Erythroblast (primary cell): ENCODE measurements at regions not wholly inside any gene's neighbourhood (a gene's known extent, or its start where the extent isn't known, plus 50 kb on each side); places are given as distances from the start of the nearest gene placed in this dataset.

Source experiments
- GATA1 ChIP-seq: IDR thresholded peaks from 2 replicates; pipeline ENCODE4 v1.6.1; 2011; ENCODE audit warnings: low read depth, mild to moderate bottlenecking, control low read depth, low read length, moderate library complexity
- POLR2A ChIP-seq: IDR thresholded peaks from 2 replicates; pipeline ENCODE4 v1.6.1; 2011; ENCODE audit warnings: mild to moderate bottlenecking, low read length

- TF ChIP-seq POLR2A = no peak
- no peak for TF ChIP-seq GATA1
Measured at GRCh38 chr1:82578086-82578726, 777.5 kb downstream of the ADGRL2 start.
